HEK293T (cell line): ENCODE measurements at regions not wholly inside any gene's neighbourhood (a gene's known extent, or its start where the extent isn't known, plus 50 kb on each side); places are given as distances from the start of the nearest gene placed in this dataset.

Experiments used
- CTCF ChIA-PET: fragments of 350-600 bp; formaldehyde crosslinking; extraction: SDS; loops from one replicate; lab custom pipeline; 2021; ENCODE audit warnings: antibody characterized with exemption, inconsistent platforms; lab: Yijun Ruan, JAX
- POLR2A ChIA-PET: fragments of 350-600 bp; formaldehyde crosslinking; extraction: SDS; loops from one replicate; lab custom pipeline; 2020; ENCODE audit warnings: antibody characterized with exemption, inconsistent platforms; lab: Yijun Ruan, JAX
- DNase-seq: peaks from one replicate; pipeline ENCODE4 v3.0.0; 2012; ENCODE audit warnings: mixed read lengths; ENCODE audit errors: extremely low spot score
- ARNT ChIP-seq: fragments of 450-650 bp; IDR thresholded peaks from 2 replicates; pipeline ENCODE4 v1.6.1; 2017; ENCODE audit warnings: mild to moderate bottlenecking
- BHLHE40 ChIP-seq: fragments of 450-650 bp; IDR thresholded peaks from 2 replicates; pipeline ENCODE4 v1.6.1; 2016; ENCODE audit warnings: mild to moderate bottlenecking, moderate library complexity, borderline replicate concordance
- CTBP1 ChIP-seq: fragments of 450-650 bp; IDR thresholded peaks from 2 replicates; pipeline ENCODE4 v1.6.1; 2016; ENCODE audit warnings: borderline replicate concordance
- ELF4 ChIP-seq: fragments of 450-650 bp; IDR thresholded peaks from 2 replicates; pipeline ENCODE4 v1.6.1; 2017; ENCODE audit warnings: antibody characterized with exemption
- FOXA1 ChIP-seq: fragments of 450-650 bp; IDR thresholded peaks from 2 replicates; pipeline ENCODE4 v1.6.1; 2016; ENCODE audit warnings: mild to moderate bottlenecking
- FOXK2 ChIP-seq: fragments of 450-650 bp; IDR thresholded peaks from 2 replicates; pipeline ENCODE4 v1.6.1; 2016; ENCODE audit warnings: mild to moderate bottlenecking
- FOXM1 ChIP-seq: fragments of 450-650 bp; IDR thresholded peaks from 2 replicates; pipeline ENCODE4 v1.6.1; 2017; ENCODE audit warnings: mild to moderate bottlenecking, borderline replicate concordance
- HDGF ChIP-seq: fragments of 450-650 bp; IDR thresholded peaks from 2 replicates; pipeline ENCODE4 v1.6.1; 2017; ENCODE audit warnings: antibody characterized with exemption, borderline replicate concordance
- L3MBTL2 ChIP-seq: fragments of 450-650 bp; conservative IDR thresholded peaks from 2 replicates; pipeline ENCODE4 v1.6.1; 2016; ENCODE audit warnings: mild to moderate bottlenecking
- LEF1 ChIP-seq: fragments of 450-650 bp; IDR thresholded peaks from 2 replicates; pipeline ENCODE4 v1.6.1; 2017; ENCODE audit warnings: mild to moderate bottlenecking, borderline replicate concordance
- NFRKB ChIP-seq: fragments of 450-650 bp; IDR thresholded peaks from 2 replicates; pipeline ENCODE4 v1.6.1; 2016; ENCODE audit warnings: mild to moderate bottlenecking, moderate library complexity
- PKNOX1 ChIP-seq: fragments of 450-650 bp; IDR thresholded peaks from 2 replicates; pipeline ENCODE4 v1.6.1; 2016
- SP1 ChIP-seq: fragments of 450-650 bp; IDR thresholded peaks from 2 replicates; pipeline ENCODE4 v1.6.1; 2017
- SUZ12 ChIP-seq: fragments of 450-650 bp; IDR thresholded peaks from 2 replicates; pipeline ENCODE4 v1.6.1; 2016; ENCODE audit warnings: mild to moderate bottlenecking
- TARDBP ChIP-seq: fragments of 450-650 bp; IDR thresholded peaks from 2 replicates; pipeline ENCODE4 v1.6.1; 2016
- ZNF384 ChIP-seq: fragments of 450-650 bp; IDR thresholded peaks from 2 replicates; pipeline ENCODE4 v1.6.1; 2016

- ChIA-PET POLR2A (no interaction called here), CTCF (interaction anchor here (1.1 kb wide), 1 partner anchor 9 kb away, joined by 3 read pairs; no protein-coding TSS in a partner anchor)
- TF ChIP-seq FOXM1, result no peak
- TF ChIP-seq FOXA1, result no peak
- no peak for DNase-seq
Measured at GRCh38 chr15:35705030-35705883, 159.3 kb upstream of the DPH6 start.

GRCh38 chr15:35705884-35706585 lies 160.1 kb upstream of the DPH6 start:
- CTCF ChIA-PET, result interaction anchor here (1.1 kb wide), 1 partner anchor 10 kb away, joined by 3 read pairs; no protein-coding TSS in a partner anchor
- no peak for DNase-seq
- TF ChIP-seq SUZ12, result no peak
- TF ChIP-seq FOXM1, result no peak
- TF ChIP-seq FOXK2, result no peak
- TF ChIP-seq L3MBTL2, result no peak
- no peak for TF ChIP-seq ARNT
- no peak for TF ChIP-seq BHLHE40
- no peak for TF ChIP-seq SP1
- no peak for TF ChIP-seq ELF4
- TF ChIP-seq ZNF384, result no peak
- no peak for TF ChIP-seq PKNOX1
- TF ChIP-seq CTBP1, result no peak
- no peak for TF ChIP-seq LEF1
- TF ChIP-seq TARDBP, result no peak
- TF ChIP-seq FOXA1, result no peak
- TF ChIP-seq NFRKB, result no peak
- no peak for TF ChIP-seq HDGF
- POLR2A ChIA-PET, result no interaction called here

GRCh38 chr15:35712956-35713355 lies 167.0 kb upstream of the DPH6 start:
- POLR2A ChIA-PET, result no interaction called here

GRCh38 chr15:35713733-35714132 lies 167.8 kb upstream of the DPH6 start:
- CTCF ChIA-PET, result no interaction called here
- no peak for DNase-seq
- POLR2A ChIA-PET, result no interaction called here
- TF ChIP-seq PKNOX1 (no peak), L3MBTL2 (no peak), HDGF (no peak), FOXK2 (no peak)

More at GRCh38 chr15:35712956-35713355, 167.0 kb upstream of the DPH6 start:
- CTCF ChIA-PET, result no interaction called here
- DNase-seq, result no peak
- TF ChIP-seq FOXM1, result no peak
- TF ChIP-seq ELF4, result no peak
- TF ChIP-seq TARDBP, result no peak
- no peak for TF ChIP-seq SUZ12
- TF ChIP-seq L3MBTL2, result no peak
- TF ChIP-seq CTBP1, result no peak
- no peak for TF ChIP-seq ARNT

GRCh38 chr15:35717721-35718120 lies 171.8 kb upstream of the DPH6 start:
- POLR2A ChIA-PET, result no interaction called here
- no peak for DNase-seq
- TF ChIP-seq NFRKB (no peak), CTBP1 (no peak)
- CTCF ChIA-PET, result no interaction called here

GRCh38 chr15:35720019-35720418 lies 174.1 kb upstream of the DPH6 start:
- no peak for TF ChIP-seq ELF4
- no peak for TF ChIP-seq CTBP1
- TF ChIP-seq ARNT, result no peak
- TF ChIP-seq ZNF384, result no peak
- no peak for TF ChIP-seq FOXK2
- no peak for TF ChIP-seq FOXA1
- TF ChIP-seq HDGF, result no peak
- POLR2A ChIA-PET, result no interaction called here
- CTCF ChIA-PET, result interaction anchor here (0.6 kb wide), 1 partner anchor 21 kb away, joined by 3 read pairs; no protein-coding TSS in a partner anchor
- DNase-seq, result no peak

GRCh38 chr15:35720984-35721383 lies 175.0 kb upstream of the DPH6 start:
- no peak for TF ChIP-seq ZNF384
- no peak for TF ChIP-seq SUZ12
- TF ChIP-seq TARDBP, result no peak
- TF ChIP-seq CTBP1, result no peak
- TF ChIP-seq LEF1, result no peak
- no peak for TF ChIP-seq SP1
- TF ChIP-seq L3MBTL2, result no peak
- TF ChIP-seq FOXK2, result no peak
- TF ChIP-seq FOXM1, result no peak
- TF ChIP-seq NFRKB, result no peak
- no peak for TF ChIP-seq BHLHE40
- no peak for TF ChIP-seq FOXA1
- no peak for TF ChIP-seq PKNOX1
- TF ChIP-seq ARNT, result no peak
- no peak for TF ChIP-seq ELF4
- no peak for TF ChIP-seq HDGF
- ChIA-PET POLR2A (no interaction called here), CTCF (no interaction called here)
- DNase-seq, result no peak
